ENCODE measurements at regions not wholly inside any gene's neighbourhood (a gene's known extent, or its start where the extent isn't known, plus 50 kb on each side); places are given as distances from the start of the nearest gene placed in this dataset.
"Not testable (repeated sequence)": the region's sequence is repeated elsewhere in the genome, so short reads cannot be mapped to it uniquely, and the experiment has no call there.

GRCh38 chr3:17820275-17820674 lies 77.8 kb upstream of the TBC1D5 start:
- CTCF ChIA-PET (ENCODE audit: unreplicated experiment): interaction anchor here (0.6 kb wide), 1 partner anchor 78 kb away, joined by 3 read pairs; the partner anchor contains the start of gene TBC1D5
- intact Hi-C loops (cut with micrococcal nuclease; ENCODE audit: unreplicated experiment): no loop called here
- BruUV-seq (replicated peaks): no TSS peak

GRCh38 chr3:17817973-17818372 lies 75.5 kb upstream of the TBC1D5 start:
- H2AFZ ChIP-seq (ENCODE audit: low read length); DNase-seq (ENCODE audit: low spot score); H3K36me3 ChIP-seq (ENCODE audit: insufficient read depth, low read length); H3K4me1 ChIP-seq (ENCODE audit: insufficient read depth, low read length, poor library complexity, severe bottlenecking); H4K20me1 ChIP-seq (ENCODE audit: insufficient read depth, low read length); CTCF ChIA-PET (ENCODE audit: unreplicated experiment); H3K79me2 ChIP-seq (ENCODE audit: insufficient read depth, low read depth, low read length); H3K27ac ChIP-seq (ENCODE audit: low read depth, low read length, poor library complexity, severe bottlenecking); H3K9me2 ChIP-seq (ENCODE audit: insufficient read depth, low read length); H3K4me2 ChIP-seq (ENCODE audit: low read length); BruUV-seq (replicated peaks); POLR2A ChIA-PET; H3K9me3 ChIP-seq (ENCODE audit: low read length); intact Hi-C loops (cut with micrococcal nuclease; ENCODE audit: unreplicated experiment); H3K4me3 ChIP-seq (ENCODE audit: low read depth, low read length, poor library complexity, severe bottlenecking): not testable (repeated sequence)

More at GRCh38 chr3:17820275-17820674, 77.8 kb upstream of the TBC1D5 start:
- H3K4me1 ChIP-seq (ENCODE audit: insufficient read depth, low read length, poor library complexity, severe bottlenecking): no peaks in the 10 kb centered on the region
- H3K36me3 ChIP-seq (ENCODE audit: insufficient read depth, low read length): no peaks in the 10 kb centered on the region
- H3K9me3 ChIP-seq (ENCODE audit: low read length): no peaks in the 10 kb centered on the region
- no peak overlapping the region for H3K4me2 ChIP-seq (ENCODE audit: low read length)
- no peak overlapping the region for H3K27ac ChIP-seq (ENCODE audit: low read depth, low read length, poor library complexity, severe bottlenecking)
- no peak for DNase-seq (ENCODE audit: low spot score)
- H3K4me3 ChIP-seq (ENCODE audit: low read depth, low read length, poor library complexity, severe bottlenecking): no peak overlapping the region
- POLR2A ChIA-PET: interaction anchor here (0.6 kb wide), 1 partner anchor 421 kb away, joined by 3 read pairs; no protein-coding TSS in a partner anchor
- no peaks in the 10 kb centered on the region for H4K20me1 ChIP-seq (ENCODE audit: insufficient read depth, low read length)
- no peaks in the 10 kb centered on the region for H3K9me2 ChIP-seq (ENCODE audit: insufficient read depth, low read length)
- TF ChIP-seq CTCF (conservative IDR thresholded peaks at IDR 0.05; ENCODE audit: low read length): no peak
- no peak for TF ChIP-seq EZH2phosphoT487 (IDR thresholded peaks at IDR 0.05; ENCODE audit: borderline replicate concordance, low read depth, low read length)
- H2AFZ ChIP-seq (ENCODE audit: low read length): no peak overlapping the region
- H3K79me2 ChIP-seq (ENCODE audit: insufficient read depth, low read depth, low read length): no peaks in the 10 kb centered on the region

DNA sequence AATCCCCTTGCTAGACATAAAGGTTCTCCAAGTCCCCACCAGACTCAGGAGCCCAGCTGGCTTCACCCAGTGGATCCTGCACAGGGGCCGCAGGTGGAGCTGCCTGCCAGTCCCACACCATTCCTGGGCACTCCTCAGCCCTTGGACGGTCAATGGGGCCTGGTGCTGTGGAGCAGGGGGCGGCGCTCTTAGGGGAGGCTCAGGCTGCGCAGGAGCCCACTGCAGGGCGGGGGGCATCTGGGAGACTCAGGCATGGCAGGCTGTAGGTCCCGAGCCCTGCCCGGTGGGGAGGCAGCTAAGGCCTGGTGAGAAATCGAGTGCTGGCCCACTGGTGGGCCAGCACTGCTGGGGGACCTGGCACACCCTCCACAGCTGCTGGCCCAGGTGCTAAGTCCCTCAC lies 75.1 kb upstream of the TBC1D5 start:
- CTCF ChIA-PET (ENCODE audit: unreplicated experiment): no interaction called here
- POLR2A ChIA-PET: interaction anchor here (0.8 to 1.8 kb wide), 2 partner anchors 9 to 85 kb away, joined by 3 to 5 read pairs; no protein-coding TSS in a partner anchor
- H3K36me3 ChIP-seq (ENCODE audit: insufficient read depth, low read length): no peaks in the 10 kb centered on the region
- intact Hi-C loops (cut with micrococcal nuclease; ENCODE audit: unreplicated experiment): no loop called here
- no peak overlapping the region for H3K4me2 ChIP-seq (ENCODE audit: low read length)
- no peak overlapping the region for H3K27ac ChIP-seq (ENCODE audit: low read depth, low read length, poor library complexity, severe bottlenecking)
- no peaks in the 10 kb centered on the region for H3K79me2 ChIP-seq (ENCODE audit: insufficient read depth, low read depth, low read length)
- BruUV-seq (replicated peaks): no TSS peak
- H4K20me1 ChIP-seq (ENCODE audit: insufficient read depth, low read length): no peaks in the 10 kb centered on the region
- no peaks in the 10 kb centered on the region for H3K4me1 ChIP-seq (ENCODE audit: insufficient read depth, low read length, poor library complexity, severe bottlenecking)
- DNase-seq (ENCODE audit: low spot score): no peak
- no peak overlapping the region for H3K4me3 ChIP-seq (ENCODE audit: low read depth, low read length, poor library complexity, severe bottlenecking)
- H2AFZ ChIP-seq (ENCODE audit: low read length): no peak overlapping the region
- TF ChIP-seq EZH2phosphoT487 (IDR thresholded peaks at IDR 0.05; ENCODE audit: borderline replicate concordance, low read depth, low read length) (no peak), CTCF (conservative IDR thresholded peaks at IDR 0.05; ENCODE audit: low read length) (no peak)
- no peaks in the 10 kb centered on the region for H3K9me3 ChIP-seq (ENCODE audit: low read length)
- no peaks in the 10 kb centered on the region for H3K9me2 ChIP-seq (ENCODE audit: insufficient read depth, low read length)

DNA sequence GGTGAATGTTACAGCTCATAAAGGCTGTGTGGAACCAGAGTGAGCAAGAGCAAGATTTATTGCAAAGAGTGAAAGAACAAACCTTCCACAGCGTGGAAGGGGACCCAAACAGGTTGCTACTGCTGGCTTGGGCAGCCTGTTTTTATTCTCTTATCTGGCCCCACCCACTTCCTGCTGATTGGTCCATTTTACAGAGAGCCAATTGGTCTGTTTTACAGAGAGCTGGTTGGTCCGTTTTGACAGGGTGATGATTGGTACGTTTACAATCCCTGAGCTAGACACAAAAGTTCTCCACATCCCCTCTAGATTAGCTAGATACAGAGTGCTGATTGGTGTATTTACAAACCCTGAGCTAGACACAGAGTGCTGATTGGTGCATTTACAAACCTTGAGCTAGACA lies 74.4 kb upstream of the TBC1D5 start:
- H3K4me1 ChIP-seq (ENCODE audit: insufficient read depth, low read length, poor library complexity, severe bottlenecking); H3K9me2 ChIP-seq (ENCODE audit: insufficient read depth, low read length); DNase-seq (ENCODE audit: low spot score); H3K79me2 ChIP-seq (ENCODE audit: insufficient read depth, low read depth, low read length); H3K4me2 ChIP-seq (ENCODE audit: low read length); H4K20me1 ChIP-seq (ENCODE audit: insufficient read depth, low read length); H3K4me3 ChIP-seq (ENCODE audit: low read depth, low read length, poor library complexity, severe bottlenecking); H3K27ac ChIP-seq (ENCODE audit: low read depth, low read length, poor library complexity, severe bottlenecking); BruUV-seq (replicated peaks); H3K36me3 ChIP-seq (ENCODE audit: insufficient read depth, low read length); CTCF ChIA-PET (ENCODE audit: unreplicated experiment); intact Hi-C loops (cut with micrococcal nuclease; ENCODE audit: unreplicated experiment); H2AFZ ChIP-seq (ENCODE audit: low read length); H3K9me3 ChIP-seq (ENCODE audit: low read length): not testable (repeated sequence)
- POLR2A ChIA-PET: interaction anchor here (0.8 to 1.8 kb wide), 2 partner anchors 10 to 84 kb away, joined by 3 to 5 read pairs; no protein-coding TSS in a partner anchor

DNA sequence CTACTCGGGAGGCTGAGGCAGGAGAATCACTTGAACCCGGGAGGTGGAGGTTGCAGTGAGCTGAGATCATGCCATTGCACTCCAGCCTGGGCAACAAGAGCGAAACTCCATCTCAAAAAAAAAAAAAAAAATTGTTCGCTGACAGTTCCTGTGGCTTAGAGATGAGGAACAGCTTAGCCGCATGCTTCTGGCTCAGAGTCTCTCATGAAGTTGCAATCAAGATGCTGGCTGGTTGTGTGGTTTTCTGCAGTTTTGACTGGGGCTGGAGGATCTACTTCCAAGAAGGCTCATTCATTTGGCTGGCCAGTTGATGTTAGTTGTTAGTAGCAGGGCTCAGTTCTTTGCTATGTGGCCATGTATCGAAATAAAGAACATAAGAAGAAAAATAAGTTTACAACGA lies 69.9 kb upstream of the TBC1D5 start:
- H3K4me2 ChIP-seq (ENCODE audit: low read length); H3K27ac ChIP-seq (ENCODE audit: low read depth, low read length, poor library complexity, severe bottlenecking); intact Hi-C loops (cut with micrococcal nuclease; ENCODE audit: unreplicated experiment); H2AFZ ChIP-seq (ENCODE audit: low read length); DNase-seq (ENCODE audit: low spot score); H3K9me2 ChIP-seq (ENCODE audit: insufficient read depth, low read length); H3K4me3 ChIP-seq (ENCODE audit: low read depth, low read length, poor library complexity, severe bottlenecking); H3K4me1 ChIP-seq (ENCODE audit: insufficient read depth, low read length, poor library complexity, severe bottlenecking); CTCF ChIA-PET (ENCODE audit: unreplicated experiment); H3K36me3 ChIP-seq (ENCODE audit: insufficient read depth, low read length); BruUV-seq (replicated peaks); H3K79me2 ChIP-seq (ENCODE audit: insufficient read depth, low read depth, low read length); H4K20me1 ChIP-seq (ENCODE audit: insufficient read depth, low read length); H3K9me3 ChIP-seq (ENCODE audit: low read length): not testable (repeated sequence)
- POLR2A ChIA-PET: interaction anchor here (1.3 to 1.5 kb wide), 2 partner anchors 12 to 14 kb away, joined by 3 to 4 read pairs; no protein-coding TSS in a partner anchor
